HCT116 (cell line): ENCODE measurements at regions not wholly inside any gene's neighbourhood (a gene's known extent, or its start where the extent isn't known, plus 50 kb on each side); places are given as distances from the start of the nearest gene placed in this dataset.

Experiments
- ATAC-seq: fragments of 200-7000 bp; cut with Tn5 transposase; 2 replicates; pipeline ENCODE4 v1.9.1; 2020; ENCODE audit warnings: mild to moderate bottlenecking, moderate library complexity
- BruUV-seq: library from RNA; stranded (reverse); fragments of 400-500 nt; replicated peaks from 2 replicates; lab custom pipeline; 2021; lab: Mats Ljungman, UMichigan
- CTCF ChIA-PET: fragments of 300-600 bp; sonication (Branson Sonifier 250); formaldehyde crosslinking; loops from one replicate; lab custom pipeline; 2021; ENCODE audit warnings: antibody characterized with exemption; lab: Charles Lee
- POLR2A ChIA-PET: fragments of 300-600, 350-600 bp; sonication (Branson Sonifier 250); formaldehyde crosslinking; loops from one replicate; lab custom pipeline; 2021; ENCODE audit warnings: antibody characterized with exemption; lab: Charles Lee
- RAD21 ChIA-PET, 2 experiments: fragments of 300-600 bp; sonication (Branson Sonifier 250); formaldehyde crosslinking; loops; one replicate each; lab custom pipeline; 2023; ENCODE audit warnings: low total read pairs in 2 of 2; ENCODE audit not compliant: uncharacterized antibody in 2 of 2, unreplicated experiment in 2 of 2, low non-redundant PET in 1 of 2; lab: Charles Lee
- DNase-seq: peaks from one replicate; pipeline ENCODE4 v3.0.0-alpha.2; 2010; ENCODE audit warnings: low read depth, low spot score
- H2AFZ ChIP-seq: fragments of 200-600 bp; shearing (Covaris generic), sonication (generic); 2 replicates; pipeline ENCODE4 v1.6.1; 2017; ENCODE audit warnings: low read depth, mixed run types, mixed read lengths, antibody characterized with exemption, low read length; ENCODE audit not compliant: poor library complexity, severe bottlenecking
- H3K27ac ChIP-seq: 2 replicates; pipeline ENCODE4 v1.5.1; 2012; ENCODE audit warnings: low read depth, low read length
- H3K27me3 ChIP-seq: fragments of 200-600 bp; sonication (generic); 2 replicates; pipeline ENCODE4 v1.6.1; 2016; ENCODE audit warnings: mixed run types, low read length, mixed read lengths; ENCODE audit not compliant: insufficient read depth
- H3K36me3 ChIP-seq, 2 experiments: fragments of 200-500 bp in 1 of 2; fragments of 200-600 bp in 1 of 2; sonication (Bioruptor generic) in 1 of 2; sonication (generic) in 1 of 2; 2 replicates each; pipeline versions ENCODE4 v1.5.1 to v1.6.1; 2014 to 2016; ENCODE audit warnings: low read length in 2 of 2, inconsistent platforms in 1 of 2, mixed read lengths in 1 of 2, mixed run types in 1 of 2; ENCODE audit not compliant: insufficient read depth in 2 of 2, control insufficient read depth in 1 of 2
- H3K4me1 ChIP-seq, 2 experiments: fragments of 200-600 bp in 1 of 2; sonication (generic) in 1 of 2; 2 replicates each; pipeline versions ENCODE4 v1.5.1 to v1.6.1; 2012 to 2017; ENCODE audit warnings: low read length in 2 of 2, inconsistent platforms in 1 of 2, mild to moderate bottlenecking in 1 of 2, mixed read lengths in 1 of 2, mixed run types in 1 of 2, moderate library complexity in 1 of 2; ENCODE audit not compliant: insufficient read depth in 2 of 2, control insufficient read depth in 1 of 2
- H3K4me2 ChIP-seq: fragments of 200-600 bp; sonication (generic); 2 replicates; pipeline ENCODE4 v1.6.1; 2017; ENCODE audit warnings: mixed run types, low read length, mixed read lengths
- H3K4me3 ChIP-seq, 2 experiments: fragments of 200-600 bp in 1 of 2; sonication (generic) in 1 of 2; replicated peaks in 1 of 2; 2 replicates each; pipeline ENCODE4 v1.5.1; 2011 to 2016; ENCODE audit warnings: low read length in 2 of 2, control low read depth in 1 of 2, low read depth in 1 of 2, mild to moderate bottlenecking in 1 of 2, mixed read lengths in 1 of 2, mixed run types in 1 of 2
- H3K79me2 ChIP-seq: fragments of 200-600 bp; sonication (generic); 2 replicates; pipeline ENCODE4 v1.6.1; 2017; ENCODE audit warnings: mild to moderate bottlenecking, mixed run types, low read length, moderate library complexity, mixed read lengths; ENCODE audit not compliant: insufficient read depth
- H3K9ac ChIP-seq: fragments of 200-600 bp; sonication (generic); 2 replicates; pipeline ENCODE4 v1.6.1; 2016; ENCODE audit warnings: low read length, mixed read lengths
- H3K9me2 ChIP-seq: fragments of 200-600 bp; sonication (generic), shearing (Covaris generic); 2 replicates; pipeline ENCODE4 v1.6.1; 2017; ENCODE audit warnings: mixed run types, mild to moderate bottlenecking, moderate library complexity; ENCODE audit not compliant: insufficient read depth
- H3K9me3 ChIP-seq, 2 experiments: fragments of 200-500 bp in 1 of 2; fragments of 200-600 bp in 1 of 2; sonication (Bioruptor generic) in 1 of 2; sonication (generic) in 1 of 2; 2 replicates each; pipeline ENCODE4 v1.6.1; 2014 to 2017; ENCODE audit warnings: low read length in 2 of 2, mixed read lengths in 2 of 2, inconsistent platforms in 1 of 2, low read depth in 1 of 2, mild to moderate bottlenecking in 1 of 2, mixed run types in 1 of 2, moderate library complexity in 1 of 2; ENCODE audit not compliant: control insufficient read depth in 1 of 2, insufficient read depth in 1 of 2
- H4K20me1 ChIP-seq: fragments of 200-600 bp; sonication (generic), shearing (Covaris generic); 2 replicates; pipeline ENCODE4 v1.6.1; 2017; ENCODE audit warnings: mixed run types, mild to moderate bottlenecking, moderate library complexity; ENCODE audit not compliant: insufficient read depth
- CBX3 ChIP-seq: IDR thresholded peaks from 2 replicates; pipeline ENCODE4 v1.6.1; 2012; ENCODE audit warnings: low read depth
- EGR1 ChIP-seq: IDR thresholded peaks from 2 replicates; pipeline ENCODE4 v1.6.1; 2012; ENCODE audit warnings: low read depth
- ELF1 ChIP-seq: IDR thresholded peaks from 2 replicates; pipeline ENCODE4 v1.6.1; 2012; ENCODE audit warnings: low read depth, borderline replicate concordance
- EZH2 ChIP-seq: fragments of 200-600 bp; sonication (generic); IDR thresholded peaks from 2 replicates; pipeline ENCODE4 v1.6.1; 2017; ENCODE audit warnings: antibody characterized with exemption, mixed run types
- SP1 ChIP-seq: IDR thresholded peaks from 2 replicates; pipeline ENCODE4 v1.6.1; 2012; ENCODE audit warnings: low read depth
- intact Hi-C: fragments of 100-400 bp; cut with micrococcal nuclease; formaldehyde crosslinking; loops from 2 replicates; pipeline ENCODE4 v1.10.0; 2022
- TF ChIP-seq, protein P1 (sequence below): IDR thresholded peaks from 2 replicates; pipeline ENCODE4 v1.6.1; 2011; ENCODE audit warnings: mild to moderate bottlenecking, low read length, moderate library complexity; ENCODE audit not compliant: insufficient replicate concordance; ENCODE audit errors: extremely low read depth
- TF ChIP-seq, protein P2 (sequence below): IDR thresholded peaks from 2 replicates; pipeline ENCODE4 v1.6.1; 2012; ENCODE audit warnings: low read depth
- TF ChIP-seq, protein P3 (sequence below): IDR thresholded peaks from 2 replicates; pipeline ENCODE4 v1.6.1; 2012
- TF ChIP-seq, protein P4 (sequence below), 3 experiments: fragments of 200-600 bp in 1 of 3; sonication (generic) in 1 of 3; IDR thresholded peaks in 2 of 3; conservative IDR thresholded peaks in 1 of 3; 2 replicates each; pipeline ENCODE4 v1.5.1; 2012 to 2017; ENCODE audit warnings: low read depth in 2 of 3, low read length in 2 of 3, antibody characterized with exemption in 1 of 3, borderline replicate concordance in 1 of 3, control low read depth in 1 of 3, mild to moderate bottlenecking in 1 of 3, mixed read lengths in 1 of 3, mixed run types in 1 of 3, moderate library complexity in 1 of 3; ENCODE audit not compliant: insufficient read depth in 1 of 3

DNA sequence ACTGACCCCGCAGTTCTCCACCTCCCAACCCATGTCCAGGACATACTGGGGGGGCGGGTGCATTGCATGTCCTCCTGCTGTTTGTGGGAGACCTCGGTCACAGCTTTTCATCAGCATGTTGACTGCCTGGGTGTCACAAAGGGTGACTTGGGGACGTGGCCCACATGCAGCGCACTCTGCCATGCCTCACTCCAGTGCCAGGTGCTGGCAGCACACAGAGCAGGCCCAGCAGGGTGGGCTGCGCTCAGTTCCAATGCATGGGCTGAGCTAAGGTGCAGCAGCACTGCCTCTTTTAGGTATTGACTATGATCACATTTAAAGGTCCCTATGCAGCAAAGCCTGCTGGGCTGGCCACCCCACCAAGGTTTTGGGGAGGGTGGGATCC is 261.9 kb upstream of the SALL3 start (continued):
- TF ChIP-seq, protein P1, sequence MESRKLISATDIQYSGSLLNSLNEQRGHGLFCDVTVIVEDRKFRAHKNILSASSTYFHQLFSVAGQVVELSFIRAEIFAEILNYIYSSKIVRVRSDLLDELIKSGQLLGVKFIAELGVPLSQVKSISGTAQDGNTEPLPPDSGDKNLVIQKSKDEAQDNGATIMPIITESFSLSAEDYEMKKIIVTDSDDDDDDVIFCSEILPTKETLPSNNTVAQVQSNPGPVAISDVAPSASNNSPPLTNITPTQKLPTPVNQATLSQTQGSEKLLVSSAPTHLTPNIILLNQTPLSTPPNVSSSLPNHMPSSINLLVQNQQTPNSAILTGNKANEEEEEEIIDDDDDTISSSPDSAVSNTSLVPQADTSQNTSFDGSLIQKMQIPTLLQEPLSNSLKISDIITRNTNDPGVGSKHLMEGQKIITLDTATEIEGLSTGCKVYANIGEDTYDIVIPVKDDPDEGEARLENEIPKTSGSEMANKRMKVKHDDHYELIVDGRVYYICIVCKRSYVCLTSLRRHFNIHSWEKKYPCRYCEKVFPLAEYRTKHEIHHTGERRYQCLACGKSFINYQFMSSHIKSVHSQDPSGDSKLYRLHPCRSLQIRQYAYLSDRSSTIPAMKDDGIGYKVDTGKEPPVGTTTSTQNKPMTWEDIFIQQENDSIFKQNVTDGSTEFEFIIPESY: no peak
- no peak for TF ChIP-seq EGR1
- TF ChIP-seq ELF1: no peak

DNA sequence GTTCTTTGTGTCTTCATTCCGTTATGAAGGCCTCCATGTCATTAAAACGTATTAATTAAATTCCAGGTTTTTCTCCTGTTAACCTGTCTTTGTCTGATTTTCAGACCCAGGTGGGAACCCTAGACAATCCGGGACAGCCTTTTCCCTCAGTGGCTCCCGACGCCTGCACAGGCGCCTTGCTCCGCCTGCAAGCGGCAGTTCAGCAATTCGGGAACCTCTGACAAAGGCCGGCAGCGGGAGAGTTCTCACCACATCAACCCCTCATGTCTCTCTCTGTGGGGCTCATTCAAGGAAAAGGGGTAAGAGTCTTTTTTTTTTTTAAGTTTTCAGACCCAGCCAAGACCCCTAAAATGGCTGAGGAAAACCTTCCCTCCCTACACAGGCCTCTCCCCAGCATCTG is 259.8 kb upstream of the SALL3 start:
- Histone ChIP-seq H3K79me2 (no peaks in the 10 kb centered on the region), H3K36me3 (no peaks in the 10 kb centered on the region), H3K9ac (no peak overlapping the region), H3K4me3 (no peak overlapping the region), H3K27ac (no peak overlapping the region), H2AFZ (no peak overlapping the region), H3K9me2 (no peaks in the 10 kb centered on the region), H3K4me1 (no peaks in the 10 kb centered on the region), H3K4me2 (no peak overlapping the region), H4K20me1 (no peaks in the 10 kb centered on the region), H3K27me3 (peaks cover 14% of the 10 kb centered on the region), H3K9me3 (no peaks in the 10 kb centered on the region)
- ChIA-PET POLR2A (no interaction called here), RAD21 (no interaction called here), CTCF (no interaction called here)
- no peak for DNase-seq
- intact Hi-C loops: no loop called here
- TF ChIP-seq CBX3 (no peak), EZH2 (no peak), ELF1 (no peak), SP1 (no peak)
- TF ChIP-seq, protein P2, sequence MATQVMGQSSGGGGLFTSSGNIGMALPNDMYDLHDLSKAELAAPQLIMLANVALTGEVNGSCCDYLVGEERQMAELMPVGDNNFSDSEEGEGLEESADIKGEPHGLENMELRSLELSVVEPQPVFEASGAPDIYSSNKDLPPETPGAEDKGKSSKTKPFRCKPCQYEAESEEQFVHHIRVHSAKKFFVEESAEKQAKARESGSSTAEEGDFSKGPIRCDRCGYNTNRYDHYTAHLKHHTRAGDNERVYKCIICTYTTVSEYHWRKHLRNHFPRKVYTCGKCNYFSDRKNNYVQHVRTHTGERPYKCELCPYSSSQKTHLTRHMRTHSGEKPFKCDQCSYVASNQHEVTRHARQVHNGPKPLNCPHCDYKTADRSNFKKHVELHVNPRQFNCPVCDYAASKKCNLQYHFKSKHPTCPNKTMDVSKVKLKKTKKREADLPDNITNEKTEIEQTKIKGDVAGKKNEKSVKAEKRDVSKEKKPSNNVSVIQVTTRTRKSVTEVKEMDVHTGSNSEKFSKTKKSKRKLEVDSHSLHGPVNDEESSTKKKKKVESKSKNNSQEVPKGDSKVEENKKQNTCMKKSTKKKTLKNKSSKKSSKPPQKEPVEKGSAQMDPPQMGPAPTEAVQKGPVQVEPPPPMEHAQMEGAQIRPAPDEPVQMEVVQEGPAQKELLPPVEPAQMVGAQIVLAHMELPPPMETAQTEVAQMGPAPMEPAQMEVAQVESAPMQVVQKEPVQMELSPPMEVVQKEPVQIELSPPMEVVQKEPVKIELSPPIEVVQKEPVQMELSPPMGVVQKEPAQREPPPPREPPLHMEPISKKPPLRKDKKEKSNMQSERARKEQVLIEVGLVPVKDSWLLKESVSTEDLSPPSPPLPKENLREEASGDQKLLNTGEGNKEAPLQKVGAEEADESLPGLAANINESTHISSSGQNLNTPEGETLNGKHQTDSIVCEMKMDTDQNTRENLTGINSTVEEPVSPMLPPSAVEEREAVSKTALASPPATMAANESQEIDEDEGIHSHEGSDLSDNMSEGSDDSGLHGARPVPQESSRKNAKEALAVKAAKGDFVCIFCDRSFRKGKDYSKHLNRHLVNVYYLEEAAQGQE: no peak
- TF ChIP-seq, protein P3, sequence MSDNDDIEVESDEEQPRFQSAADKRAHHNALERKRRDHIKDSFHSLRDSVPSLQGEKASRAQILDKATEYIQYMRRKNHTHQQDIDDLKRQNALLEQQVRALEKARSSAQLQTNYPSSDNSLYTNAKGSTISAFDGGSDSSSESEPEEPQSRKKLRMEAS: no peak
- TF ChIP-seq, protein P4, sequence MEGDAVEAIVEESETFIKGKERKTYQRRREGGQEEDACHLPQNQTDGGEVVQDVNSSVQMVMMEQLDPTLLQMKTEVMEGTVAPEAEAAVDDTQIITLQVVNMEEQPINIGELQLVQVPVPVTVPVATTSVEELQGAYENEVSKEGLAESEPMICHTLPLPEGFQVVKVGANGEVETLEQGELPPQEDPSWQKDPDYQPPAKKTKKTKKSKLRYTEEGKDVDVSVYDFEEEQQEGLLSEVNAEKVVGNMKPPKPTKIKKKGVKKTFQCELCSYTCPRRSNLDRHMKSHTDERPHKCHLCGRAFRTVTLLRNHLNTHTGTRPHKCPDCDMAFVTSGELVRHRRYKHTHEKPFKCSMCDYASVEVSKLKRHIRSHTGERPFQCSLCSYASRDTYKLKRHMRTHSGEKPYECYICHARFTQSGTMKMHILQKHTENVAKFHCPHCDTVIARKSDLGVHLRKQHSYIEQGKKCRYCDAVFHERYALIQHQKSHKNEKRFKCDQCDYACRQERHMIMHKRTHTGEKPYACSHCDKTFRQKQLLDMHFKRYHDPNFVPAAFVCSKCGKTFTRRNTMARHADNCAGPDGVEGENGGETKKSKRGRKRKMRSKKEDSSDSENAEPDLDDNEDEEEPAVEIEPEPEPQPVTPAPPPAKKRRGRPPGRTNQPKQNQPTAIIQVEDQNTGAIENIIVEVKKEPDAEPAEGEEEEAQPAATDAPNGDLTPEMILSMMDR (IDR thresholded peaks at IDR 0.05 in 2 of 3, conservative IDR thresholded peaks at IDR 0.05 in 1 of 3; ENCODE audit: borderline replicate concordance in 1 of 3, insufficient read depth in 1 of 3, low read depth in 2 of 3, low read length in 2 of 3): no peak
- BruUV-seq: no TSS peak
- ATAC-seq: no peak
